Gastrocnemius medialis (tissue), 4 donors: ENCODE measurements at regions not wholly inside any gene's neighbourhood (a gene's known extent, or its start where the extent isn't known, plus 50 kb on each side); places are given as distances from the start of the nearest gene placed in this dataset.

Experiments used
- ATAC-seq, 2 donors: fragments of 150-250 bp; one replicate each; pipeline ENCODE4 v1.9.1; 2016
- DNase-seq, 2 donors: peaks; one replicate each; pipeline ENCODE4 v3.0.0-alpha.2; 2019
- H3K27ac ChIP-seq, 4 donors: fragments of 200-600 bp; sonication (generic); 1 replicate in 1 of 4; 2 replicates in 3 of 4; pipeline ENCODE4 v1.5.1; 2016 to 2018; ENCODE audit warnings: mild to moderate bottlenecking in 2 of 4, moderate library complexity in 1 of 4
- H3K27me3 ChIP-seq, 3 donors: fragments of 200-600 bp; sonication (generic) in 2 of 3; 1 replicate in 1 of 3; 2 replicates in 2 of 3; pipeline versions ENCODE4 v1.5.1 to v1.6.0; 2016 to 2019; ENCODE audit warnings: mild to moderate bottlenecking in 1 of 3, moderate library complexity in 1 of 3
- H3K36me3 ChIP-seq, 2 donors: fragments of 200-600 bp; sonication (generic) in 1 of 2; one replicate each; pipeline ENCODE4 v1.5.1; 2017 to 2018
- H3K4me1 ChIP-seq, 2 donors: fragments of 200-600 bp; sonication (generic) in 1 of 2; one replicate each; pipeline ENCODE4 v1.5.1; 2016 to 2017; ENCODE audit warnings: mild to moderate bottlenecking in 2 of 2
- H3K4me3 ChIP-seq, 4 donors: fragments of 200-600 bp; sonication (generic) in 3 of 4; 1 replicate in 1 of 4; 2 replicates in 3 of 4; pipeline ENCODE4 v1.5.1; 2016 to 2019; ENCODE audit warnings: mild to moderate bottlenecking in 2 of 4
- H3K9me3 ChIP-seq, 3 donors: fragments of 200-600 bp; sonication (generic) in 2 of 3; 1 replicate in 1 of 3; 2 replicates in 2 of 3; pipeline ENCODE4 v1.5.1; 2016 to 2019
- POLR2A ChIP-seq, 2 donors: fragments of 450-650 bp; IDR thresholded peaks; one replicate each; pipeline ENCODE4 v1.6.1; 2017; ENCODE audit warnings: antibody characterized with exemption in 2 of 2, mild to moderate bottlenecking in 2 of 2, moderate library complexity in 2 of 2
- in situ Hi-C, 4 donors: fragments of 200-750 bp; cut with MboI; loops; one replicate each; pipeline versions ENCODE4 v1.15.0 to v1.8.0; 2017; ENCODE audit warnings: low sequenced_read_pairs in 4 of 4
- intact Hi-C: fragments of 100-400 bp; cut with DNase I; formaldehyde crosslinking; loops from one replicate; pipeline ENCODE4 v1.15.1; 2023; ENCODE audit warnings: low total_unique reads
- TF ChIP-seq, protein P1 (sequence below), 5 experiments: fragments of 450-650 bp in 3 of 5; fragments of 200-600 bp in 2 of 5; sonication (generic) in 2 of 5; IDR thresholded peaks in 4 of 5; conservative IDR thresholded peaks in 1 of 5; 1 replicate in 4 of 5; 2 replicates in 1 of 5; pipeline ENCODE4 v1.5.1; 2016 to 2019; ENCODE audit warnings: antibody characterized with exemption in 5 of 5, mild to moderate bottlenecking in 3 of 5, moderate library complexity in 3 of 5

DNA sequence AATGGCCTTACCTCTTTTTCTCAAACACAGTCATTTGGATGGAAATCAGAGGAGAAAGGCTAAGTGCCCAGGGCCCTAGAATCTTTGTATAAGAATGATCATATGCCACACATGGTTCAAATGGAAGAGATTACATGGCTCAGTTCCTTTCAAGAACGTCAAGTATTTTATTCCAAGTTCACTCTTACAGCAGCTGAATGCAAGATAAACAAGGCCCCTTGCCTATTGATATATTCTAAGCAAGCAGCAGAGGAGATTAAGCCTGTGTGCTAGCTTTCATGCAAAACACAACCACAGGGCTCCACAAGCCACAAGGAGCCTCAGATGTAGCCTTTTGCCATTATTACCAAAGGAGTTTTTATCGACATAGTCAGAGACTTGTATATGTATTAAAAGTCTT lies 55.3 kb upstream of the SLCO6A1 start:
- in situ Hi-C loops = no loop called here

DNA sequence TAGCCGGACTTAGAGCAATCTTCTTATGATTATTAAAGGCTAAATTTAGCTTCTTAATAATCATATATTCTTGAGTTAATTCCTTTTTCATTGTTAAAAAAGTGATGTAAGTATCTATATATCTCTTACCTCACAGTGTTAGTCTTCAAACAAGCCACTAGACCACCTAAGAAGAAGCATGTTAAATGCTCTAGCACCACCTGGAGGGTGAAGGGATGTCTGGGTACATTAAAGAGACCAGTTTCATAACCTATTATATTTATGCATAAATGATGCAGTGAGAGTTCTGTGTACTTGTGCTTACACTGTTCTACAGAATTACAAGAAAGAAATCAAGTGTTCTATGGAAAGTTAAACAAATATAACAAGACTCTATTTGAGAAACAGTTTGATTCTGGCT lies 55.9 kb upstream of the SLCO6A1 start:
- intact Hi-C loops = no loop called here
- H3K9me3 ChIP-seq = no peaks in the 10 kb centered on the region
- H3K27ac ChIP-seq = no peak overlapping the region
- H3K4me3 ChIP-seq = no peak overlapping the region
- no peak for DNase-seq
- no peaks in the 10 kb centered on the region for H3K4me1 ChIP-seq
- TF ChIP-seq, protein P1, sequence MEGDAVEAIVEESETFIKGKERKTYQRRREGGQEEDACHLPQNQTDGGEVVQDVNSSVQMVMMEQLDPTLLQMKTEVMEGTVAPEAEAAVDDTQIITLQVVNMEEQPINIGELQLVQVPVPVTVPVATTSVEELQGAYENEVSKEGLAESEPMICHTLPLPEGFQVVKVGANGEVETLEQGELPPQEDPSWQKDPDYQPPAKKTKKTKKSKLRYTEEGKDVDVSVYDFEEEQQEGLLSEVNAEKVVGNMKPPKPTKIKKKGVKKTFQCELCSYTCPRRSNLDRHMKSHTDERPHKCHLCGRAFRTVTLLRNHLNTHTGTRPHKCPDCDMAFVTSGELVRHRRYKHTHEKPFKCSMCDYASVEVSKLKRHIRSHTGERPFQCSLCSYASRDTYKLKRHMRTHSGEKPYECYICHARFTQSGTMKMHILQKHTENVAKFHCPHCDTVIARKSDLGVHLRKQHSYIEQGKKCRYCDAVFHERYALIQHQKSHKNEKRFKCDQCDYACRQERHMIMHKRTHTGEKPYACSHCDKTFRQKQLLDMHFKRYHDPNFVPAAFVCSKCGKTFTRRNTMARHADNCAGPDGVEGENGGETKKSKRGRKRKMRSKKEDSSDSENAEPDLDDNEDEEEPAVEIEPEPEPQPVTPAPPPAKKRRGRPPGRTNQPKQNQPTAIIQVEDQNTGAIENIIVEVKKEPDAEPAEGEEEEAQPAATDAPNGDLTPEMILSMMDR (IDR thresholded peaks at IDR 0.05 in 4 of 5, conservative IDR thresholded peaks at IDR 0.05 in 1 of 5) = peak in 1 of 5 experiments; percentile 12
- no peak for TF ChIP-seq POLR2A (IDR thresholded peaks at IDR 0.05)
- no peaks in the 10 kb centered on the region for H3K36me3 ChIP-seq
- in situ Hi-C loops = no loop called here
- no peak for ATAC-seq
- H3K27me3 ChIP-seq = no peaks in the 10 kb centered on the region

More for the DNA sequence above, 55.3 kb upstream of the SLCO6A1 start:
- intact Hi-C loops = no loop called here
- Histone ChIP-seq H3K9me3 (no peaks in the 10 kb centered on the region), H3K27ac (no peak overlapping the region), H3K36me3 (no peaks in the 10 kb centered on the region), H3K27me3 (no peaks in the 10 kb centered on the region), H3K4me1 (no peaks in the 10 kb centered on the region), H3K4me3 (no peak overlapping the region)
- DNase-seq (no peak), ATAC-seq (no peak)
- TF ChIP-seq, protein P1 (IDR thresholded peaks at IDR 0.05 in 4 of 5, conservative IDR thresholded peaks at IDR 0.05 in 1 of 5) = no peak
- no peak for TF ChIP-seq POLR2A (IDR thresholded peaks at IDR 0.05)

DNA sequence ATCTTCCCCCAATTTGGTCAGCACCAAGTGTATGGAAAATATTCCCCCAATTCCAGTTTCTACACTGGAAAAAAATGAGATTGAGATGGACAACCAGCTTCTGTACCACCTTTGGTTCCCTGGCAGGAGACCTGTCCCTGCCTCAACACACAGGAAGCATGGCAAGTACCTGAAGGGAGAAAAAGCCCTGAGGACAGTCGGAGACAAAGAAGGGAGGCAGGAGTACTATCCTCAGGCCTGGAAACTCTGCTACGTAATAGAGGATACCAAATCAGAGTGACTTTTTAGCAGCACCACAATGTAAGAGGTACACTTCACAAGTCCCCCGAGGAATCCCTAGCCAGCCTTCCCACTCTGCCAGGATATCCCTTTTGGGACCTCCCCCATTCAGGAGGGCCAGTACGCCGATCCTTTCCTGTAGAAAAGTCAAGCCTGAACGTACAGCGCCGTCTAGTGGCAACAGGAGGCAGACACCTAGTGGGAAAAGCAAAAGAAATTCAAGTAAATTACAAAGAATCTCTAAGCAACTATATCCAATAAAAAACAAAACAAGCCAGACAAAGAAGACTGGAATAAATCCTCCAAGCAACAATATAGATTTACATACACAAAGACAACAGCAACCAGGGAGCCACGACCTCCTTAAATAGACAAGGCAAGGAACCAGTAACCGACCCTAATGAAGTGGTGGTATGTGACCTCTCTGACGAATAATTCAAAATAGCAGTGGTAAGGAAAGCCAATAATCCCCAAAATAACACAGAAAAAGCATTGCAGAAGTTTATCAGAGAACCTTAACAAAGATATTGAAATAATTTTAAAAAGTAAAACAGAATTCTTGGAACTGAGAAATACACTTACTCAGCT lies 63.3 kb upstream of the SLCO6A1 start:
- in situ Hi-C loops = no loop called here
- no peak for ATAC-seq

DNA sequence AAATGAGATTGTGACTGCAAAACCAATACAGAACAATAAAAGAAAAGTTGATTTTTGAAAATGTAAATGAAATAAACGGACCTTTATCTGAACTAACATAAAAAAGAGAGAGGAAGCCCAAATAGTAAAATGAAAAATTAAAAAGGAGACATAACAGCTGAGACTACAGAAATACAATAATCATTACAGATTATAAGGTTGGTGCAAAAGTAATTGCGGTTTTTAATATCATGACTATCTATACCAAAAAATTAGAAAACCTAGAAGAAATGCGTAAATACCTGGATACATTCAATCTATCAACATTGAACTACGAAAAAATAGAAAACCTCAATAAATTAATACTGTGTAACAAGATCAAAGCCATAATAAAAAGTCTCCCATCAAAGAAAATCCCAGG lies 71.9 kb upstream of the SLCO6A1 start:
- in situ Hi-C loops = no loop called here
- no peak for ATAC-seq
- intact Hi-C loops = no loop called here
- no peak for DNase-seq
- no peaks in the 10 kb centered on the region for H3K36me3 ChIP-seq
- no peaks in the 10 kb centered on the region for H3K27me3 ChIP-seq
- no peaks in the 10 kb centered on the region for H3K9me3 ChIP-seq
- H3K27ac ChIP-seq = no peak overlapping the region
- H3K4me1 ChIP-seq = no peaks in the 10 kb centered on the region
- TF ChIP-seq, protein P1 (IDR thresholded peaks at IDR 0.05 in 4 of 5, conservative IDR thresholded peaks at IDR 0.05 in 1 of 5) = no peak
- TF ChIP-seq POLR2A (IDR thresholded peaks at IDR 0.05) = no peak
- H3K4me3 ChIP-seq = no peak overlapping the region

More for the DNA sequence above, 63.3 kb upstream of the SLCO6A1 start:
- H3K27ac ChIP-seq = no peak overlapping the region
- H3K9me3 ChIP-seq = no peaks in the 10 kb centered on the region
- H3K4me1 ChIP-seq = no peaks in the 10 kb centered on the region
- TF ChIP-seq POLR2A (IDR thresholded peaks at IDR 0.05) = no peak
- TF ChIP-seq, protein P1 (IDR thresholded peaks at IDR 0.05 in 4 of 5, conservative IDR thresholded peaks at IDR 0.05 in 1 of 5) = peak in 1 of 5 experiments; percentile 33
- no peaks in the 10 kb centered on the region for H3K27me3 ChIP-seq
- intact Hi-C loops = no loop called here
- no peak for DNase-seq
- H3K36me3 ChIP-seq = no peaks in the 10 kb centered on the region
- H3K4me3 ChIP-seq = no peak overlapping the region
